HG03439 (cell line): ENCODE measurements at regions not wholly inside any gene's neighbourhood (a gene's known extent, or its start where the extent isn't known, plus 50 kb on each side); places are given as distances from the start of the nearest gene placed in this dataset.
A peak's percentile ranks its signal among the peaks of the same experiment; 100 is the strongest.

ENCODE experiments used
- ATAC-seq: cut with Tn5 transposase; IDR thresholded peaks from one replicate; pipeline ENCODE4 v1.9.1; 2021; ENCODE audit warnings: mild to moderate bottlenecking, moderate library complexity; ENCODE audit not compliant: unreplicated experiment

DNA sequence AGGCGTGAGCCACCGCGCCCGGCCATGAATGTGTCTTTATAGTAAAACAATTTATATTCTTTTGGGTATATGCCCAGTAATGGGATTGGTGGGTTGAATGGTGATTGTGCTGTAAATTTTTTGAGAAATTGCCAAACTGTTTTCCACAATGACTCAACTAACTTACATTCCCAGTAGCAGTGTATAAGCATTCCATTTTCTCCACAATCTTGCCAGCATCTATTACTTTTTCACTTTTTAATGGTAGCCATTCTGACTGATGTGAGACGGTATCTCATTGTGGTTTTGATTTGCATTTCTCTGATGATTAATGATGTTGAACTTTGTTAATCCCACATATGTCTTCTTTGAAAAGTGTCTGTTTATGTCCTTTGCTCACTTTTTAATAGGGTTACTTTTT lies 1187.9 kb downstream of the XPNPEP1 start:
- no peak for ATAC-seq

DNA sequence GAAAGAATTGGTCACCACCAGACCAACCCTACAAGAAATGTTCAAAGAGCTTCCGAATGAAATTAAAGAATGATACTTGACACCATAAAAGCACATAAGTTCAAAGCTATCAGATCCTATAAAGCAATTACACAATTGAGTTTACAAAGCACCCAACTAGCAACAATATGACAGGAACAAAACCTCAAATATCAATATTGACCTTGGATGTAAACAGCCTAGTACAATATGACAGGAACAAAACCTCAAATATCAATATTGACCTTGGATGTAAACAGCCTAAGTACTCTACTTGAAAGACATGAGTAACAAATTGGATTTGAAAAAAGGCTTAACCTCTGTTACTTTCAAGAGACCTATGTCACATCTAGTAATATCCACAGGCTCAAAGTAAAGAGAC lies 1201.4 kb downstream of the XPNPEP1 start:
- no peak for ATAC-seq

DNA sequence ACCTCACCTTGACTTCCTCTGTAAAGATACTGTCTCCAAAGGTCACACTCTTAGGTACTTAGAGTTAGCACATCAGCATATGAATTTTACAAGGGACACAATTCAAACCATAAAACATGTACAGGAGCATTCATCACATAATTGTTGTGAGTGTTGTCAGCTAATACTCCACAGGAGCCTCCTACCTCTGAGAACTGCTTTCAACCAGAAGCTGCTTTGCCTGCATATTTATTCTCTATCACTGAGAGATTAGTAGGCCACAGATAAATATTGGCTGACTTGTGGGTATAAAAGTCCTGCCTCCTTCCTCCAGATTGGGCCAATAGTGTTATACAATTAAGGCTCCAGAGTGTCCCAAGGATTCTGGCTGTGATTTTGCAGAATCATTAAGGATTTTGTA lies 1207.0 kb downstream of the XPNPEP1 start:
- no peak for ATAC-seq

DNA sequence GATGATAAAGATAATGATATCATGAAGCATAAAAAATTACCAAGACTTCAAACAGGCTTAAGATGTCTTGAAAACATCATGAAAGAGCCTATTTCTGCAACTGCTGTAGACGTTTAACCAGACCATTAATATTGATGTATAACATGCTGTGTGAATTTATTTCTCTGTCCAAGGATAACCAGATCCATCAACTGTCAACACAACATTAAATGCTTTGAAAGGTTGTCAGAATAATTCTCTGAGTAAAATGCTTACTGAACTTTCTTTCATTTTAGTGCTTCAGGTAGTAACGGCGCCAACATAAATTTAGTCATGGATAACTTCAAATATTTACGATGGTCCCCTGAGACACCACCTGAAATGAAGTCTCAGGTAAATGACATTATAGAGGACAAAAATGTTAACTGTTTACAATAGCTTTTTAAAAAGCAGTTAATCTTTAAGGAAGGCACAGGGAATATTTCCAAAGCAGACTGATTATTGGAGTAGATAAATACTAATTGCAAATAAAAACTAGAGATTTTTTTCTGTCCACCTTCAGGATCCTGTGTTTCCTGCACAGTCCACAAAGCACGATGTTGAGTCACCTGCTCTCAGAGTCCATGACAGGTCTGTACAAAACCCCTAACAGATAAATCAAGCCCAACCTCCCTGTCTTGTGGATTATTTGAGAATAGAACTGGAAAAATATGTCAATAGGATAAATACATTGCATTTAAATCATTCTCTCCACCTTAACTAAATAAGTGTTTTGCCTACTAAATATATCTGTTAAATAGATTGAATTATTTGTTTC lies 1213.2 kb downstream of the XPNPEP1 start:
- no peak for ATAC-seq

DNA sequence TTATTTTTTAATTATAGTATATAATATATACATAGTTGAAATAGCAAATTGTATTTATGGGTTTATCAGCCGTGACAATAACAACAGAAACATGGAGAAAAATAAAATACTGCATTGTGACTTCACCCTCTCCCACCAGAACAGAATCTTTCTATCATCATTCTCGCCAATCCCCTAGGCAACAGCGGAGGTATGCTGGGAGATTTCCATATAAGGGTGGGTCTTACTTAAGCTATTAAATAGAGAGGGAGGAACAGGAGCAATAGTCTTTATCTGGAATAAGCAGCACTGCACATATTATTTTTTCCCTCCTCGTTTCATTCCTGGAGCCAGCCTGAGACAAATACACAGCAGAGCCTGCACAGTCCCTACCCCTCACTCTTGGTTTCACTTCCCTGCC lies 1214.9 kb downstream of the XPNPEP1 start:
- ATAC-seq, result no peak

DNA sequence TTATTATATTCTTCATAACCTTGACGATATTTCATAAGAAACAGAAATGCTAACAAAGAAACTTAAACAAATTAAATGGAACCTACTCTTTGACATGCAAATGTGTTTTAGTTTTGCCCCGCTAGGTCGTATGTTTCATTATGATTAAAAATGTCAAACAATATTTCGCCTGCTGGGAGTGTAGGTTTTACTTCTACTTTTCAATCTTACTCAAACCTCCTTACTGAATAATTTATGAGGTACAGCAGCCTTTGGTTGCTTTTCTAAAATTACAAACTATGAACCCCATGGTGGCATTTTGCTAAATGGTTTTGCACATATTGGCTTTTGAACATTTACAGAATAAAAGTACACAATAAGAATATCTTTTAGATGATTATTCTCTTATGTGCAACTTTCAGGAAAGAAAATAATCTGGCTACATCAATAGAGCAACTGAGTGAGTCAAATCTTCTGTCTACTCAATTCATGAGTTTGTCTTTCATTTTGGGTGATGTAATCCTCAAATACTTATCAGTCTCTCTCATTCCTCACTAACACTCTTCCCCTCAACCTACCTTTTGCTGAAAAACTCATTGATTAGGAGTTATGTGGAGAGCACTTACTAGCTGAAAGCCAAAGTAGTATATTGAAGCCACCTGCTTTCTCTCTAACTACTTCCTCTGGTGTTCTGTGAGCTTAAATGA lies 1226.4 kb downstream of the XPNPEP1 start:
- ATAC-seq, result peak; percentile 95

DNA sequence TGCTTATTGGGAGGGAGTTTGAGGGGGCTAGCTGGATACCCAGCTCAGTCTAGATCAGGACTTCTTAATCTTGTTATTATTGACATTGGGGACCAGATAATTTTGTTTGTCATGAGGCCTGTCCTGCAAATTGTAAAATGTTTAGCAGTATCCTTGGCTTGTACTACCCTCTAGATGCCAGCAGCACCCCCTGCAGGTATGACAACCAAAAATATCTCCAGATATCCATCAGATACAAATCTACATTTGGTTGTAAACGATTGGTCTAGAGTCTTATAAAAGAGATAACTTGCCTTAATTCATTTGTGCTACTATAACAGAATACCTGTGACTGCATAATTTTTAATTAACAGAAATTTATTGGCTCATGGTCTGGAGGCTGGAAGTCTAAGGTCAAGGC lies 1232.2 kb downstream of the XPNPEP1 start:
- ATAC-seq, result no peak

DNA sequence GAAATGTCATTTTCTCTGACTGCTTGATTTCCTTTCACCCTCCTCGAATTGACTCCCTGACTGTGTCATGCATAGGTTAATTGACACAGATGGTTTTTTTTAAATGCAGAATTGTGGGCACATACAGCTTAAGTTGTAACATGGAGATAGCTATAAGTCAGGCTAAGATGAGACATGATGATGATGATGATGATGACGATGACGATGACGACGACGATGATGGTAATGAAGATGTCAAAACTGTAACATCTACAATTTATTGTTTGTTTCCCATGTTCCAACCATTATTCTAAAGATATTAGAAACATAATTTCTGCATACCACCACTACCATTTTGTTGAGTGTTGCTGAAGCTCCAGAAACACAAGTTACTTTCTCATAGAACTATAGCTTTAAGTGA lies 1232.8 kb downstream of the XPNPEP1 start:
- ATAC-seq, result no peak

DNA sequence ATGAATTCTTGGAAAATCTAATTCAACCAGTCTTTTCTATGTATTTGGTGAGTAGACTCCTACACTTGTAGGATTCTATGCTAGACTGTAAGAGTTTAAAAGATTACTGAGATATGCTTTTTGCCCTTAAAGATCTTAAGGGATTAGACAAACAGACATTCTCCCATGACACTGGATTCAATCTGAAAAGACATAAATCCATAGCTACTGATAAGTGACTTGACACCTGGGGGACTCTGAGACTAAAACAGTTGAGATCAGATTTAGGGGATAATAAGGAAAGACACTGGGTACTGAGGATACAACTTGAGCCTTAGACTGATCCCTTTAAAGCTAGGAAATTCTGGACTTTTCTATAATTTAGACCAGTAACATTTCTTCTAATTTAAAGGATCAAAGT lies 1233.4 kb downstream of the XPNPEP1 start:
- ATAC-seq, result no peak

DNA sequence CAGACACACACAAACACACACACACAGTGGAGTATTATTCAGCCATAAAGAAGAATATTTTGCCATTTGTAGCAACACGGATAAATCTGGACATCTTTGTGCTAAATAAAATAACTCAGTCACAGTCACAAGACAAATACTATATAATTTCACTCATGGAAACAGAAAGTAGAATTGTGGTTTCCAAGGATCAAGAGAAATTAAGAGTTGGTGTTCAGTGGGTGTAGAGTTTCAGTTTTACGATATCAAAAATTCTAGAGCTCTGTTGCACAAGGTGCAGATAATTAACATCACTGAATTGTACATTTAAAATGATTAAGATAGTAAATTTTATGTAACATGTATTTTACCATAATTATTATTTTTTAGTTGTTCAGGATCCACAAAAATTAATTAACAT lies 1235.0 kb downstream of the XPNPEP1 start:
- no peak for ATAC-seq

DNA sequence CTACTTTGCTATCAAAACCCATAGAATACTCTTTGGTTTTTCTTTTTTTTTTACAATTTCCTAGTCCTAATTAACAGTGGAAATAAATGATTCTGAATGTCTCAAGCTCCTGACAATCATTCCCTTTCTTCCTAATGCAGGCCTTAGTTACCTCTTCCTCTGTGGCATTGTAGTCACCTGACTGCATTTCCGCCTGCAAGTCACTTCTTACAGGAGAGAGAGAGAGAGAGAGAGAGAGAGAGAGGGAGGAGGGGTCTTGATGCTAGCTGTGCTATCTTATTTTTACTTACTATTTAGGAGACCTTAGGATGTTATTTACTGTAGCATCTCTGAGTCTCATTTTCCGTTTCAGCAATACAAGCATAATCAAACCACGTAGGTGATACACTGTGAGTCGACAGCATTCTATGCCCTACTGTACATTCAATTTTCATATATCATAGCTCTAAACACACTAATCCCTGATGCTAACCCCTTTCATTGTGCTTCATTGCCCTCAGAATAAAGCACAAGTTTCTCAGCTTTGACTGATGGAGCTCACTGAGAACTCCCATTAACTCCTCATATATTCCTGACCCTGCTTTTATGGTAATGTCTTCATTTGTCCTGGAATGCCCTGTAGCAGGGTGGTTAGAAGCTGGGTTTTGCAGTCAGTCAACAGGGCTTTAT lies 1237.3 kb downstream of the XPNPEP1 start:
- ATAC-seq, result no peak

DNA sequence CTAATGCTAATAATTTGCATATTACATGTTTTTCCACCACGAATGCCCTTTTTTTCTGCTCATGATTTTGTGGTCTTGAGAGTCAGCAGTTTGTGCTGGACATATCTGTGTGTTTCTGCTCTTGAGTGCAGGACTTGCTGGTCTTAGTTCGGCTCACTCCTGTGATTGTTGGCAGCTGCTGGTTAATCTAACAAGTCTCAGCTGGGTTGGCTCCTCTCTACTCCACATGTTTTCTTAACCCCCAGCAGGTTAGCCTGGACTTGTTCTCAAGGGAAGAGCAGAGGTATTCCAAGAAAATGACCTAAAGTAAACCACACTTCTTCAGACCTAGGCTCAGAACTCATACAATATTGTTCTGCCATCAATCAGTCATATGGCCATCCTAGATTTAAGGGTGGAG lies 1238.9 kb downstream of the XPNPEP1 start:
- ATAC-seq, result no peak

DNA sequence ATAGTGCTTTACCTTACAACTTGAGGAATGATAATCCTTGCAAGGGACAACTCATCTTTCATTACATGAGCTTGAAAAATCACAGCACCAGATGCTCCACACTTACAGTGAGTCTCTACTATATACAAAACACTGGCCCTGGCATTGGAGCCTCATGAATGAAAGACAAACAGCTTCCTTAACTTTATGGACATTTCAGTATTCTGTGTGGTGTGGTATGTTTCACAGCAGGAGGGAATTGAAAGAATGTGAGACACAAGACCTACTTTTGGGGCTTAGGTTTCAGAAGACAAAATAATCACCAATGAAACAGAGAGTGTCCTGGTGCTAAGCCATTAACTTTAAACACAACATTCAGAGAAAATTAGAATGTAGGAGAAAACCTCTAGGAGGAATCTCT lies 1249.6 kb downstream of the XPNPEP1 start:
- ATAC-seq, result no peak

DNA sequence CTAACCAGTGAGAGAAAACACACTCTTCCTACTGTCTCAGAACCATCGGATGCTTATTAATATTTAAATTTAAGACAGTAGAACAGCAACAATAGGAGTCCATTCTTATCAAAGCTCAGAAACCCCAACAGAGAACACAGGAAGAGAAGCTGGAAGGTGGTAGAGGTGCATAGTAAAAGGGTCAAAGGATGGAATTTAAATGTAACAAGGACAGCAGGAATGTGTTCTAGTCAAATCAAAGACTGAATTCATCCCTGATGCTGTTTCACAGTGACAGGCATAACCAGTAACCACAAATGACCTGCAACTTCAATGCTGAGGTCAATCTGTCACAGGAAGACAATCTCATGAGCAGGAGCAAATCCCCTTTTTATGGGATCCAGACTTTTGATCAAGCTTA lies 1259.7 kb downstream of the XPNPEP1 start:
- no peak for ATAC-seq

DNA sequence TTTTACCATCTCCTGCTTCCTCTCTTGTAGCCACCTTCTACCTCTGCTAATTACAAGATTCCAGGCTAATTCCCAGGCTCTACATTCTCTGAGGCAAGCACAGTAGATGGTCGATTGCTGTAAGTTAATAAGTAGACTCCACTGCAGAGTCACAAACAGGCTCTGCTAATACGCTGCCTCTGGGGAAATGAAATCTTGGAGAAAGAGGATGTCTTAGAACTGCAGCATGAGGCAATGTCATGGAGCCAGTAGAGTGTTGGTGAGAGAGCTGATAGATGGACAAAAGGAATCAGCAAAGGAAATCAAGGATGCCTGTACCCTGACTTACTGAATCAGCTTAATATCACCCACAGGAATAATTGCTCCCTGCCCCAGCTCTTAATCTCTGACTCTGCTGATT lies 1260.3 kb downstream of the XPNPEP1 start:
- ATAC-seq, result no peak

DNA sequence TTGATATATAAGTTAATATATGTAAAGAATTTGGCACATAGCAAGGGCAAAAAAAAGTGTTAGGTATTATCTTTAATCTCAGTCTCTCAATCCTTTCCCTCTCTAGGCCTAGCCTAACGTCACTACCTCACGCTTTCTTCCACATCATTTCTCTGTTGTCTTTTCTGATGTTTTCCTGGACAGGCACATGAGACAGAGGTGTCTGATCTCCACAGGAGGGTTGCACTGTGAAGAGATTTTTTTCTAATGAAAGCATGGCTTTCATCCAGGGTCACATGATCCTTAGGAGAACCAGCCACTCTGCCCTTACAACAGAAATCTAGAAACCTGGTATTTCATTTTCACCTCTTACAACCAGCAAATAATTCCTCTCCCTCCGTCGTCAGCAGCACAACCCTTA lies 1268.3 kb downstream of the XPNPEP1 start:
- no peak for ATAC-seq

DNA sequence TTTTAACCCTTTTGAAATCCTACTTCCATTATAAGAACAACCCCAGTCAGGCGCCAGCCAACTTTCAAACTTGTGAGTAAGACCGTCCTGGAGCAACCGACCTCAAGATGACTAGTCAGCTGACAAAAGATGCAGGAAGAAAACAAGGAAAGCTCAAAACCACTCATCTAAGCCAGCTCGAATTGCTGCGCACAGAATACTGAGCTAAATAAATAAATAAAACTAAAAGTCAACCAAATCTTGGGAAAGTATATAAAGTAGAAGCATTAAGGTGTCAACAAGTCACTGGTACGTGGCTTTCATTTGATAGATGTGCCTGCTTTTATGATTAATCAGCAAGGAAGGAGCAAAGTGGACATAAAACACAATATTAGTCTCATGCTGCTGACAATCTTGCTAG lies 1269.8 kb downstream of the XPNPEP1 start:
- ATAC-seq, result no peak

DNA sequence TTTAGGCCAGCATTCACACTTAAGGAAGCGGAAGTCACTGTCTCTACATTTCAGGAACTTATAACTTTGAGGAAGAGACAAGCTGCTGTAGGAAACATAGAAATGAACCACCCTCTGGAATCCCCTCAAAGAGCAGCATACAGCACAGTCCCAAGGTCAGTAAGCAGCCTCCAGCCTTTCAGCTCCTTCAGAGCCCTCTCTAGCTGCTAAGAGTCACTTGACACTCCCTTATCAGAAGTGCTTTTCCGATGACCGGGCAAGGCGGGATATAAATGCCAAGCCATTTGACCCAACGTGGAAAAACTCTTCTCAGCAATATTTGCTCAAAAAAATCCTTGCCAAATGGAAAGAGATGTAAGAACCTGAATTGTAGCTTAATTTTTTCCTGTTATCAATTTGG lies 1284.3 kb downstream of the XPNPEP1 start:
- no peak for ATAC-seq

DNA sequence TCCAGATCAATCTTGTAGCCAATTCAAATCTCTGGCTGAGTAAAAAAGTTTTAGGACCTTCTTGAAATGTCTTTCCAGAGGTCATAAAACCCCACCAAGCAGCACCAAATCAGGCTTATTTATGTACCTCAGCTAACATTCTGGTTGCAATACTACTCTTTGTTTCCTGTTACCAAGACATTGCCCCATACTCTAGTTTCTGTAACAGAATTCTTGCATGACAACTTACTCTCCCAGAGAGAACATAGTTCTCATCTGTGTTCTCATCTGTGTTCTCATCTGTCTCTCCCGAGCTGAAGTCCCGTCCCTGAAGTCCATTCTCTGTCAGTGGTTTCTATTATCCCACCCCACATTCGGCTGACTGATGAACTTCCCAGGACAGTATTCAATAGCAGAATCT lies 1285.1 kb downstream of the XPNPEP1 start:
- ATAC-seq, result no peak

DNA sequence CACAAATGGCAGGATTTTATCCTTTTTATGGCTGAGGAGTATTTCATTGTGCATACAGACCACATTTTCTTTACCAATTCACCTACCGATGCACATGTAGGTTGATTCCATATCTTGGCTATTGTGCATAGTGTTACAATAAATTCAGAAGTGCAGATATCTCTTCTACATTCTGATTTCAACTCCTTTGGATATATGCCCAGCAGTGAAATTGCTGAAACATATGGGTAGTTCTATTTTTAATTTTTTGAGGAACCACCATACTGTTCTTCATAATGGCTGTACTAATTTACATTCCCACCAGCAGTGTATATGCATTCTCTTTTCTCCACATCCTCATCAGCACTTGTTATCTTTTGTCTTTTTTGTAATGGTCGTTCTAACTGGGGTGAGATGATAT lies 1290.3 kb downstream of the XPNPEP1 start:
- no peak for ATAC-seq

DNA sequence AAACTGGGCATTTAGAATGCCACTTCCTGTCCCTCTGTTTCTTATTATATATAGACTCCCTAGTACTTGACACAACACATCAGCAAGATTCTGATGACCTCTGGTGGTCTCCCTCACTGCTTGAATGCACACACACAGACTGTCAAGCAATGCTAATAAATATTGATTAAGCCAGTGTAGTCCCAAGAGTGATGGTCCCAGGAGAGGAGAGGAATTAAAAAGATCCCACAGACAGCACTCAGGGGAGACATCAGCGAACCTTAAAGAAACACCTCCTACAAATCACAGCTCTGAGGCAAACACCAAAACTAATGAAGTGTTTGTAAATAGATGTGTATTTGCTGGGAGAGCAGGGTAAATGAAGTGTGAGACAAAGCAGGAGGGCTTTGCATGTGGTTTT lies 1291.2 kb downstream of the XPNPEP1 start:
- ATAC-seq, result no peak

DNA sequence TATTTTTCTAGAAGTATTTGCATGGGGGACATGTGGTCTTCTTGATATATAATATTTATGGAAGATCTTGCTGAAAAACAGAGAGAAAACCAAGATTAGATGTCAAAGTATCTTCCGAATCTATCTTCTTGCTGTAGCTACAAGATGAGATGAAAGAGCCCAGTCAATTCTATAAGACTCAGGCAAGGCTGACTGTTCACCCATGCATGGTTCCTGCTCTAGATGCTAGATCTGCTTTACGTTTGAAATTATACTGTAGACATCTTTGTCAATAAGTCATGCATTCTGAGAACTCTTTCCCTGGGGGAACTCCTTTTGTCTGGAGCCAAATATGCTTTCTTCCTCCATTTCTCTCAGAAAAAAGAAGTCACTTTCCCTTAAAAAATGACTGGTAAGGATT lies 1292.0 kb downstream of the XPNPEP1 start:
- ATAC-seq, result peak; percentile 69
